Tibial nerve (tissue), 4 donors: ENCODE measurements at regions not wholly inside any gene's neighbourhood (a gene's known extent, or its start where the extent isn't known, plus 50 kb on each side); places are given as distances from the start of the nearest gene placed in this dataset.

Source experiments
- DNase-seq, 2 donors: peaks; one replicate each; pipeline ENCODE4 v3.0.0-alpha.2; 2019; ENCODE audit warnings: low spot score in 2 of 2
- H3K27ac ChIP-seq, 4 donors: fragments of 200-600 bp; sonication (generic) in 3 of 4; one replicate each; pipeline ENCODE4 v1.5.1; 2017 to 2019; ENCODE audit warnings: mild to moderate bottlenecking in 1 of 4
- H3K27me3 ChIP-seq, 2 donors: fragments of 200-600 bp; sonication (generic) in 1 of 2; one replicate each; pipeline versions ENCODE4 v1.5.1 to v1.6.0; 2017 to 2019
- H3K36me3 ChIP-seq, 3 donors: fragments of 200-600 bp; sonication (generic); one replicate each; pipeline ENCODE4 v1.5.1; 2018 to 2019
- H3K4me1 ChIP-seq, 4 donors: fragments of 200-600 bp; sonication (generic) in 3 of 4; one replicate each; pipeline ENCODE4 v1.5.1; 2017 to 2019
- H3K4me3 ChIP-seq, 4 donors: fragments of 200-600 bp; sonication (generic) in 3 of 4; one replicate each; pipeline ENCODE4 v1.5.1; 2017 to 2019; ENCODE audit warnings: mild to moderate bottlenecking in 1 of 4, moderate library complexity in 1 of 4
- H3K9me3 ChIP-seq, 4 donors: fragments of 200-600 bp; sonication (generic) in 3 of 4; one replicate each; pipeline ENCODE4 v1.5.1; 2017 to 2019
- CTCF ChIP-seq, 5 experiments: fragments of 200-600 bp in 3 of 5; fragments of 450-650 bp in 2 of 5; sonication (generic) in 3 of 5; IDR thresholded peaks; one replicate each; pipeline ENCODE4 v1.5.1; 2016 to 2019; ENCODE audit warnings: antibody characterized with exemption in 5 of 5, mild to moderate bottlenecking in 3 of 5, moderate library complexity in 2 of 5
- EP300 ChIP-seq, 2 donors: sonication (generic); formaldehyde crosslinking; IDR thresholded peaks; one replicate each; pipeline ENCODE4 v1.6.1; 2017; ENCODE audit warnings: antibody characterized with exemption in 2 of 2, mild to moderate bottlenecking in 1 of 2
- POLR2A ChIP-seq, 2 donors: fragments of 450-650 bp; IDR thresholded peaks; one replicate each; pipeline ENCODE4 v1.6.1; 2017; ENCODE audit warnings: antibody characterized with exemption in 2 of 2, mild to moderate bottlenecking in 2 of 2, moderate library complexity in 2 of 2
- WGBS, 2 donors: methylation state at CpG; one replicate each; pipeline ENCODE4 v1.1.5; 2018; 5-methylcytosine and 5-hydroxymethylcytosine counted together

- WGBS, 2 donors = 33 to 43% methylated on average over 9 of the region's 9 CpGs
- H3K27me3 ChIP-seq = no peaks in the 10 kb centered on the region
- no peak overlapping the region for H3K27ac ChIP-seq
- no peak for DNase-seq
- no peaks in the 10 kb centered on the region for H3K9me3 ChIP-seq
- no peaks in the 10 kb centered on the region for H3K36me3 ChIP-seq
- TF ChIP-seq CTCF (IDR thresholded peaks at IDR 0.05) (no peak), POLR2A (IDR thresholded peaks at IDR 0.05) (no peak), EP300 (IDR thresholded peaks at IDR 0.05) (no peak)
- H3K4me3 ChIP-seq = no peak overlapping the region
- H3K4me1 ChIP-seq = no peaks in the 10 kb centered on the region
Observed at GRCh38 chr5:10876006-10876744, 115.1 kb upstream of the DAP start.

GRCh38 chr5:10875201-10875768, 114.3 kb upstream of the DAP start:
- no peaks in the 10 kb centered on the region for H3K9me3 ChIP-seq
- no peak overlapping the region for H3K4me3 ChIP-seq
- TF ChIP-seq CTCF (IDR thresholded peaks at IDR 0.05) (no peak), POLR2A (IDR thresholded peaks at IDR 0.05) (no peak), EP300 (IDR thresholded peaks at IDR 0.05) (no peak)
- no peaks in the 10 kb centered on the region for H3K36me3 ChIP-seq
- no peaks in the 10 kb centered on the region for H3K4me1 ChIP-seq
- WGBS, 2 donors = 90 to 92% methylated on average over 10 of the region's 10 CpGs
- H3K27ac ChIP-seq = no peak overlapping the region
- no peaks in the 10 kb centered on the region for H3K27me3 ChIP-seq
- no peak for DNase-seq

- Histone ChIP-seq H3K4me3 (no peak overlapping the region), H3K9me3 (no peaks in the 10 kb centered on the region), H3K27me3 (no peaks in the 10 kb centered on the region), H3K36me3 (no peaks in the 10 kb centered on the region), H3K27ac (no peak overlapping the region), H3K4me1 (no peaks in the 10 kb centered on the region)
- TF ChIP-seq POLR2A (IDR thresholded peaks at IDR 0.05) (no peak), EP300 (IDR thresholded peaks at IDR 0.05) (no peak), CTCF (IDR thresholded peaks at IDR 0.05) (no peak)
- no peak for DNase-seq
- WGBS, 2 donors = 77 to 78% methylated on average over 7 of the region's 7 CpGs
Observed at GRCh38 chr5:10874541-10874940, 113.5 kb upstream of the DAP start.

GRCh38 chr5:10870791-10871190, 109.8 kb upstream of the DAP start:
- WGBS, 2 donors = 87 to 89% methylated on average over 11 of the region's 11 CpGs
- Histone ChIP-seq H3K27me3 (no peaks in the 10 kb centered on the region), H3K36me3 (no peaks in the 10 kb centered on the region), H3K9me3 (no peaks in the 10 kb centered on the region), H3K4me3 (no peak overlapping the region), H3K4me1 (no peaks in the 10 kb centered on the region), H3K27ac (no peak overlapping the region)
- no peak for TF ChIP-seq CTCF (IDR thresholded peaks at IDR 0.05)
- no peak for TF ChIP-seq POLR2A (IDR thresholded peaks at IDR 0.05)
- no peak for TF ChIP-seq EP300 (IDR thresholded peaks at IDR 0.05)
- DNase-seq = no peak

- WGBS, 2 donors = 39 to 47% methylated on average over 7 of the region's 7 CpGs
- no peaks in the 10 kb centered on the region for H3K36me3 ChIP-seq
- TF ChIP-seq EP300 (IDR thresholded peaks at IDR 0.05) = no peak
- no peak for TF ChIP-seq POLR2A (IDR thresholded peaks at IDR 0.05)
- TF ChIP-seq CTCF (IDR thresholded peaks at IDR 0.05) = no peak
- no peaks in the 10 kb centered on the region for H3K9me3 ChIP-seq
- no peak overlapping the region for H3K27ac ChIP-seq
- H3K4me3 ChIP-seq = no peak overlapping the region
- H3K4me1 ChIP-seq = no peaks in the 10 kb centered on the region
- no peak for DNase-seq
- no peaks in the 10 kb centered on the region for H3K27me3 ChIP-seq
Observed at GRCh38 chr5:10868956-10869355, 107.9 kb upstream of the DAP start.
